ENCODE measurements at regions not wholly inside any gene's neighbourhood (a gene's known extent, or its start where the extent isn't known, plus 50 kb on each side); places are given as distances from the start of the nearest gene placed in this dataset.

GRCh38 chr9:14441976-14442651 lies 128.2 kb upstream of the NFIB start (continued):
- TF ChIP-seq, protein P1, sequence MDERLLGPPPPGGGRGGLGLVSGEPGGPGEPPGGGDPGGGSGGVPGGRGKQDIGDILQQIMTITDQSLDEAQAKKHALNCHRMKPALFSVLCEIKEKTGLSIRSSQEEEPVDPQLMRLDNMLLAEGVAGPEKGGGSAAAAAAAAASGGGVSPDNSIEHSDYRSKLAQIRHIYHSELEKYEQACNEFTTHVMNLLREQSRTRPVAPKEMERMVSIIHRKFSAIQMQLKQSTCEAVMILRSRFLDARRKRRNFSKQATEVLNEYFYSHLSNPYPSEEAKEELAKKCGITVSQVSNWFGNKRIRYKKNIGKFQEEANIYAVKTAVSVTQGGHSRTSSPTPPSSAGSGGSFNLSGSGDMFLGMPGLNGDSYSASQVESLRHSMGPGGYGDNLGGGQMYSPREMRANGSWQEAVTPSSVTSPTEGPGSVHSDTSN (CRISPR knock-in tag; IDR thresholded peaks at IDR 0.05; ENCODE audit: low read depth) = no peak
- TF ChIP-seq, protein P1 (tag; conservative IDR thresholded peaks at IDR 0.05; ENCODE audit: low read depth) = no peak
- no peak for TF ChIP-seq MGA (IDR thresholded peaks at IDR 0.05)
- no peak for TF ChIP-seq PHF8 (IDR thresholded peaks at IDR 0.05; ENCODE audit: borderline replicate concordance, low read length)
- TF ChIP-seq EP400 (IDR thresholded peaks at IDR 0.05) = no peak
- TF ChIP-seq ZNF551 (CRISPR knock-in tag; IDR thresholded peaks at IDR 0.05) = no peak
- TF ChIP-seq HBP1 (CRISPR knock-in tag; IDR thresholded peaks at IDR 0.05) = no peak
- no peak for TF ChIP-seq ZNF589 (CRISPR knock-in tag; IDR thresholded peaks at IDR 0.05; ENCODE audit: low read depth)
- TF ChIP-seq, protein P2, sequence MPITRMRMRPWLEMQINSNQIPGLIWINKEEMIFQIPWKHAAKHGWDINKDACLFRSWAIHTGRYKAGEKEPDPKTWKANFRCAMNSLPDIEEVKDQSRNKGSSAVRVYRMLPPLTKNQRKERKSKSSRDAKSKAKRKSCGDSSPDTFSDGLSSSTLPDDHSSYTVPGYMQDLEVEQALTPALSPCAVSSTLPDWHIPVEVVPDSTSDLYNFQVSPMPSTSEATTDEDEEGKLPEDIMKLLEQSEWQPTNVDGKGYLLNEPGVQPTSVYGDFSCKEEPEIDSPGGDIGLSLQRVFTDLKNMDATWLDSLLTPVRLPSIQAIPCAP (CRISPR knock-in tag; IDR thresholded peaks at IDR 0.05; ENCODE audit: borderline replicate concordance) = no peak

Data from K562 (cell line).